Germinal center (tissue), 1 donor: ENCODE measurements at regions not wholly inside any gene's neighbourhood (a gene's known extent, or its start where the extent isn't known, plus 50 kb on each side); places are given as distances from the start of the nearest gene placed in this dataset.
"Not testable (repeated sequence)": the region's sequence is repeated elsewhere in the genome, so short reads cannot be mapped to it uniquely, and the experiment has no call there.

ENCODE experiments used
- DNase-seq: peaks from one replicate; pipeline ENCODE4 v3.0.0; 2012; ENCODE audit warnings: mixed read lengths, low spot score

DNA sequence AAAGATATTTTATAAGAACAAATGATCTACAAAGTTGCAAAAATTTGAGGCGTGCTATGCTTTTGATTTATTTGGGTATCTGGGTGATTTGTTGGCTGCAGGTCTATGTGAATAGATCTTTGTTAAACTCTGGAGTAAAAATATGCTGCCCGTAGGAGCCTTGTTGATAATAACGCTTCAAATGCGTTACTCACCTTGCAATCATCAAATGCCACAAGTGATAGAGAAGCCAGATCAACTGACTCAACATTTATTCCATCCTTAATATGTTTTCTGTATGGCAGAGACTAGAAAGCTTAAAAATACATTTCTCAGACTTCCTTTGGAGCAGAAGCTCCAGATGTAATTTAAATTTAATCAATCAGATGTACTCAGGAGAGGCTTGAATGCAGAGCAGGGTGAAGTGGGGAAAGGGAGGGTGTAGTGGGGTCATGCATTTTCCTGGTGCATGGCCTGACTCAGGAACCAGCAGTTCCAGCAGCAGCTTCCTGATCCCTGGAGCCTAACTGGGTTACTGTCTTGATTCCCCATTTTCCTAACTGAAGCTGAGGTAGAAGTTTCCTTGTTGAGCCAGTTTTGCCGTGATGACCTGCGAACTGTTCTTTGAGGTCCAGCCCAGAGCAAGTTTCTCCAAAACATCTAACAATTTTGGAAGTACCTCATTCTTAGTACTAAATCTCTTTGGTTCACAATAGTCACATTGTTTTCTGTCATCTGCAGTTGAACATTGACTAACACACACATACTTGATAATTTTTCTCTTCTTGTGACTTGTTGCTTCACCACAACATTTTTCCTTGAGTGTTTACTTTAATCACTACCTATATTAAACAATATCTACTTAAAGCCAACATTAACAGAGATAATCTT is 284.7 kb upstream of the CWC22 start:
- DNase-seq = no peak

DNA sequence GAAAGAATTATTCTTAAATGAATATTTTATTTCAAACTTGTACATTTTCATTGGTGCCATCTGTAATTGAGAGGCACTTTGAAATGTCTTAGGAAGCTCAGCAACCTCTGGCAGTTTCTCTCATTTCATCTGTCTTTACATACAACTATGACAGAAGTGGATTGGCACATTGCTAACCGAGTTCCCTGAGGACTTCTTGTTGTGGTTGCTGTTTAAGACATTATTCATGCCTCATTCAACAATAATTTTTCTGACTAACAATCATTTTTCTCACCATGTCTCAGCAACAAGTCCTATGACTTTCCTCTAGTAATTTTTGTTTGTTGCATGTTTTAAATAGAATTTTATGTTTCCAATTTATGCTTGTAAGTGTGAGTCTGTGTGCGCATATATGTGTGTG is 284.0 kb upstream of the CWC22 start:
- no peak for DNase-seq

DNA sequence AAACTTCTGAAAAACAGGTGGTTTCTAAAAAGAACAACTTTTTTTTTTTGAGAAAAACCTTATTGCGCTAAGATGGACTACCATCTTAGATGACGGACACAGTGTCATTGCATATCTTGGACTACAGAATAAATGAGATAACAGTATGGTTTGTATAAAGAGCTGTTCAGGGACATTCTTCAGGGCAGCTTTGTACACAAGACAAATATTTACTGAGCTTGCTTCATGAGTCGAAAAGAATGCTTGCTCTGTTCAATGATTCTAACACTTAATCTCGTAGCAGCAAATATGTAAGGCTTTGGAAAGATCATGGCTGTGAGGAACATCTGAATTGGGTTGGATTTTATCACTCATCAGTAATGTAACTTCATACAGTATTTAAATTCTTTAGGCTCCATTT is 282.5 kb upstream of the CWC22 start:
- DNase-seq = no peak

DNA sequence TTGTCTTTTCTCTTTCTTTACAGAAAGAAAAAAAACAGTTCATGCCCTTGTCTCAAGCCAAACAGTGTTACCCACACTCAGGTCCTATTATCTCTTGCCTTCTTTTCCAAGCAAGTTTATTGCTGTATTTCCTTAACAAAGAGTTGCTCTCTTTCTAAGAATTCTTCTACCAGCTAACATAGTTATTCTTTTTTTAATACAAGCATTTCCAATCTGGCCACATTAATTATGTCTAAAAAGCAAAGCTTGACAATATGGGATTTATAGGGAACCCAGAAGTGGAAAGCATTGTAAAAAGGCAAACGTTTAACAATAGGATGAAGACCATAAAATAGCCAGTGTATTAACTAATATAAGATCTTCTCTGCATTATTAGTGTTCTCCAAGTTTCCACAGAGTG is 272.5 kb upstream of the CWC22 start:
- no peak for DNase-seq

DNA sequence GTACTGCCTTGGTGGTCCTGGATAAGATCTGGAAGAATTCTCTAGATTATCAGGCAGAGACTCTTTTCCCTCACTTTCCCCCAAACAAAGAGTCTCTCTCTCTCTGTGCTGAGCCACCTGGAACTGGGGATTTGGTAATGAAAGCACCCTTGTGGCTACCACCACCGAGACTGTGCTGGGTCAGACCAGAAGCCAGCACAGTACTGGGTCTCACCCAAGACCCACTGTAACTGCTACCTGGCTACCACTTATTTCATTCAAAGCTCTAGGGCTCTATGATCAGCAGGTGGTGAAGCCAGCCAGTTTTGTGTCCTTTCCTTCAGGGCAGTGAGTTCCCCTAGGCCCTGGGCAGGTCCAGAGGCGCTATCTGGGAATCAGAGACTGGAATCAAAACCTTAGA is 269.6 kb upstream of the CWC22 start:
- DNase-seq = no peak

DNA sequence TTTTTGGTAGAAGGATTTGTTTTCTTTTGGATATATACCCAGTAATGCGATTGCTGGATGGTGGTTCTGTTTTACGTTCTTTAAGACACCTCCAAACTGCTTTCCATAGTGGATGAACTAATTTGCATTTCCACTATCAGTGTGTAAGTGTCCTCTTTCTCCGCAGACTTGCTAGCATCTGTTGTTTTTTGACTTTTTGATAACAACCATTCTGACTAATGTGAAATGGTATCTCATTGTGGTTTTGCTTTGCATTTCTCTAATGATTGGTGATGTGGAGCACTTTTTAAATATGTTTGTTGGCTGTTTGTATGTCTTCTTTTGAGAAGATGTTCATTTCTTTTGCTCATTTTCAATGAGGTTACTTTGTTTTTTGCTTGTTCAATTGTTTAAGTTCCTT is 260.9 kb upstream of the CWC22 start:
- no peak for DNase-seq

DNA sequence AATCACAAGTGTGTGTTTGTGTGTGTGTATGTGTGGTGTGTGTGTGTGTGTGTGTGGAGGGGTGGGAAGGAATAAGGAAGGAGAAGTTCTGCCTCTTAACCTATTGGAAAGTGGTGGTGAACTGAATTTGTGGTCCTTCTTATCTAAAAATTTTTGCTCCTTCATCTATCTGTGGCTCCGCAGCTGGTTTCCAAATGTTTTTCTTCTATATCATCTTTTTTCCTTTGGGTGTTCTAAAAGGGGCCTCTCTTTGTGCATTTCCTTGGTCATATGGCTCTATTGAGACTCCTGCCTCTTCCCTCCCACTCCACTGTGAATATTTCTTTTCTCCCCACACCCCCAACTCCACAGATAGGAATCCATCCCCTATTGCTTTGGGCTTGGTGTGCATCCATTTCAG is 254.9 kb upstream of the CWC22 start:
- DNase-seq = no peak

DNA sequence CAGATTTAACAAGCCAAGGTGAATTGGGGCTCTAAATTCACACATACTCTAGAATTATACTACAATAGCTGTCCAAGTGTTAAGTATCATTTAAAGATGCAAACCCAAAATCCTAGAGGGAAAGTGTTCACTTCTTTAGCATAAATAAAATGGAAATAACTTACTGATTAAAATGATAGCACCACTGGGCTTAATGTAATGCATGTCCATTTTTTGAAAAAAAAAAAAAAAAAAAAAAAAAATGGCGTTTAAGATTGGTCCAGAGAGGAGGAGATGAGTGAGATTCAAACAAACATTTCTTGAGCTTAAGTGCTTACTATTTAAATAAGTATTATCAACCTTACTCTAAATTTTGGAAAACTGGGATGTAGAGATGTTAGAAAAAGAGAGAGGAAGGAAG is 251.5 kb upstream of the CWC22 start:
- no peak for DNase-seq

DNA sequence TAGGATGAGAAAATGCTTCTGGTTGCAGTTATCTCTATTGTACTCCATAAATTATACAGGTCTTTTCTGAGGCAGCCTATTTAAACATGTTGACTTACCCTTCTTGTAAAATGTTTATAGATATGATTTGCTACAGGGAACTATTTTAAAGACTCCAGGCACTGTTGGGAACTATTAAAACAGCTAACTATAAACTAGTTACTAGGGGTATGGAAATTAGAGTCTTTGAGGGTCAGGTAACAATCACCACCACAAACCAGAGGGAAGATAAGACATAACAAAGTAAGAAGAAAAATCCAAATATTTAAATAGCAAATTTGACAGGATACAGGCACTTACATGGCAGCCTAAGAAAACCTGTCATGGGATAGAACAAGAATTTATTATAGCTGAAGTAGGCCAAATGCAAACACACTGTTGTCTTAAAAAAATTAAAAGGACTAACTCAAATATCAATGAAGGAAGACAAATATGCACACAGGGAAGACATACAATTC is 251.0 kb upstream of the CWC22 start:
- no peak for DNase-seq

DNA sequence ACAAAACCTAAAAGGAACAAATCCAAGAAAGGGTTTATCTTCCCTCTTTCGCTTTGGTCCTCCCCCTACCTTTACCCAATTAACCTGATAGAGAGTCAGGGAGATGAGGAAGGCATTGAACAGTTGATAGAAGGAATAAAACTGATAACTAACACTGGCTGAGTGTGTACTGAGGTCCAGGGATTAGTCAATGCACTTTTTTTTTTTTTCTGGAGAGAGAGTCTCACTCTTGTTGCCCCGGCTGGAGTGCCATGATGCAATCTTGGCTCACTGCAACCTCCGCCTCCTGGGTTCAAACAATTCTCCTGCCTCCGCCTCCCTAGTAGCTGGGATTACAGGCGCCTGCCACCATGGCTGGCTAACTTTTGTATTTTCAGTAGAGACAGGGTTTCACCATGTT is 250.2 kb upstream of the CWC22 start:
- no peak for DNase-seq

DNA sequence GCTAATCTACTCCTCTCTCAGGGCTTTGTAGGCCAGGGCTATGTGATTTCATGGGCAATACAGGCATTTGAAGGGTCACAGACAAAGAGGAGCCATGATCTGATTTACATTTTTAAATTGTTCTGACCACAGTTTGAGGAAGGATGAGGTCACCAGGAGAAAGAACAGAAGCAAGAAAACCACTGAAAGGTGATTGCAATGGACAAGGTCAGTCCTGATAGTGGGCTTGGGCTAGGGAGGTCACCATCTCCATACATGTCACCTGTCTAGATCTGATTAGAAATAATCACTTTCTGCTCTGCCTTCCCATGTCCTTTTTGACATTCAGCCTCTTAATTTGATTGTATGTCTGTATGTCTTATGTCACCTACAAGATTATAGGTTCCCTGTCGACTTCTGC is 248.9 kb upstream of the CWC22 start:
- DNase-seq = no peak

DNA sequence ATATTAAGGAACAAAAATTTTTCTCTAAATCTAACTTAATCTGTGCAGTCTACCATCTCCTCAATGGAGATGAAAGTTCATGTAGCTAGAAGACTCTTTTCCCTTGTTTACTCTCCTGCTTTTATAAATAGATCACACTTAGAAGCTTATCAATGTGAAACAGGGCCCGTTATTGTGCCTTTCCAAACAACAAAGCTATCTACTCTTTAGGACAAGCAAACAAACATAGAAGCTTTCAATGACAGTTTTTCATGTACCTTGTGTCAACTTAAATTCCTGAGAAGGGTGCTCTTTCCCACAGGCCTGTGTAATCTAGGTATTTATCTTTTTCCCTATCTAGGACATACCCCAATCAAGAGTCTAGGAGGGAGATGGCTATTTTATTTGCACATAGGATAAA is 247.8 kb upstream of the CWC22 start:
- no peak for DNase-seq

DNA sequence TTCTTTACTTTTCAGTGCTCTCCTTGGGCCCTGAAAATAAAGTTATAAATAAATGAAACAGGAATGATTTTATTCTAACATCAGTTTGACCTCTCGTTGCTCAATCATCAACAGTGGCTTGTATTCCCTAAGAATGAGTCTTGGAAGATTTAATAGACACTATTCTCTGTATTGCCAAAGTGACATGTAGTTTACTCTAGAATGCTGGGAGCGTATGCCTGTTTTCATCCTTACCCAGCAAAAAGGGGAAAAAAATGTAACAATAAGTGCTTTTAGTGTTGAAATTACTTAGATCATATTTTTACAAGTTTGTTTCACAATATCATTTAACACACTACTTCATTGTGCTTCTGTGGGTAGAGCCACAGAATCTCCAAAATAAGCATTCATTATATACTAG is 240.6 kb upstream of the CWC22 start:
- no peak for DNase-seq

DNA sequence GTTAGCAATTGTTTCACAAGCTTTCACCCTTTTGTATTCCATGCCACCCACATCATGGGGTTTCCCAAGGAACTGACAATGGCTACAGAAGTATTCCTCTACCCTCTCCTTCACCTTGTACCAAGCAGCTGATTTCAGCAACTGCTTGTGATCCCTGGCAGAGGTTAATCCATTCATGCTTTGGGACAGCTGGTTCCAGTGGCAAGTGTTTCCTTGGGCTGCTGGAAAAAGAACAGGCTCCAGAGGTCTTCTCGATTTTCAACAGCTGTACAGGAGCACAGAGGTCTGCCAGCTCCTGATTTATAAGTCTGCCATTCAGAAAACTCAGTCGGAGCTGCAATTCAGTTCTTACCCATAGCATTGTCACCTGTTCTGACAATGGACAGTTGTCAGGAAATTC is 239.2 kb upstream of the CWC22 start:
- DNase-seq = no peak

DNA sequence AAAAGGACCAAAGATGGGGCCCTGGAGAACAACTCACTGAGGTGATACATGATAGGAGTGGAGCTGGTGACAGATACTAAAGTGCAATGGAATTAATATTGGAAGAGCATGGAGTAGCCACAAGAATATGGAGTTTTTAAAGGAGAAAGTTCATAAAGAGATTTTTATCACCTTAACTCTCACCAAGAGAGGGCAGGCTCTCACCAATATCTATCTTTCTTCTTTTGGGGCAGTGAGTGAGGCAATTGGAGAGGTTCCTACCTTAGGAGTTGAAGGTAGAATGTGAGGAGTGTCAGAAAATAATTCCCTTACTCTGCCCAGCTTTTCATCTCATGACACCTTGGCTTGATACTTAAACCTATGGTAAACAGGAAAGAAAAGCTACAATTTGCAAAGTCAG is 233.7 kb upstream of the CWC22 start:
- no peak for DNase-seq

DNA sequence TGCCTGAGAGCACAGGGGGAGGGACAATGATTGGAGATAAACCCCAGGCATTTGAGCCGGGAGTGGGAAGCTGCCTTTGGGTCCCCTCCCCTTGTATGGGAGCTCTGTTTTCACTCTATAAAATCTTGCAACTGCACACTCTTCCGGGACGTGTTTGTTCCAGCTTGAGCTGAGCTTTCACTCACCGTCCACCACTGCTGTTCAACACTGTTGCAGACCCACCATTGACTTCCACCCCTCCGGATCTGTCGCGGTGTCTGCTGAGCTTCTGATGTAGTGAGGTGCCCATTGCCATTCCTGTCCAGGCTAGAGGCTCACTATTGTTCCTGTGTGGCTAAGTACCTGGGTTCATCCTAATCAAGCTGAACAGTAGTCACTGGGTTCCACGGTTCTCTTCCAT is 231.6 kb upstream of the CWC22 start:
- no peak for DNase-seq

DNA sequence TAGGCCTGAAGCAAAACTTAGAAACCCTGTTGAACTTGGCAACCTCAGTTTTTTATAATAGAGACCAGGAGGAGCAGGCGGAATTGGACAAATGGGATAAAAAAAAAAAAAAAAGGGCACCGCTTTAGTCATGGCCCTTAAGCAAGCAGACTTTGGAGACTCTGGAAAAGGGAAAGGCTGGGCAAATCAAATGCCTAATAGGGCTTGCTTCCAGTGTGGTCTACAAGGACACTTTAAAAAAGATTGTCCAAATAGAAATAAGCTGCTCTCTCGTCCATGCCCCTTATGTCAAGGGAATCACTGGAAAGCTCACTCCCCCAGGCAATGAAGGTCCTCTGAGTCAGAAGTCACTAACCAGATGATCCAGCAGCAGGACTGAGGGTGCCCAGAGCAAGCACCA is 229.0 kb upstream of the CWC22 start:
- DNase-seq = not testable (repeated sequence)

DNA sequence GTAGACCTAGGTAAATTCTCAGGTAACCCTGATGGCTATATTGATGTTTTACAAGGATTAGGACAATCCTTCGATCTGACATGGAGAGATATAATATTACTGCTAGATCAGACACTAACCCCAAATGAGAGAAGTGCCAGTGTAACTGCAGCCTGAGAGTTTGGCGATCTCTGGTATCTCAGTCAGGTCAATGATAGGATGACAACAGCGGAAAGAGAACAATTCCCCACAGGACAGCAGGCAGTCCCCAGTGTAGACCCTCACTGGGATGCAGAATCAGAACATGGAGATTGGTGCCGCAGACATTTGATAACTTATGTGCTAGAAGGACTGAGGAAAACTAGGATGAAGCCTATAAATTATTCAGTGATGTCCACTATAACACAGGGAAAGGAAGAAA is 228.4 kb upstream of the CWC22 start:
- DNase-seq = not testable (repeated sequence)

DNA sequence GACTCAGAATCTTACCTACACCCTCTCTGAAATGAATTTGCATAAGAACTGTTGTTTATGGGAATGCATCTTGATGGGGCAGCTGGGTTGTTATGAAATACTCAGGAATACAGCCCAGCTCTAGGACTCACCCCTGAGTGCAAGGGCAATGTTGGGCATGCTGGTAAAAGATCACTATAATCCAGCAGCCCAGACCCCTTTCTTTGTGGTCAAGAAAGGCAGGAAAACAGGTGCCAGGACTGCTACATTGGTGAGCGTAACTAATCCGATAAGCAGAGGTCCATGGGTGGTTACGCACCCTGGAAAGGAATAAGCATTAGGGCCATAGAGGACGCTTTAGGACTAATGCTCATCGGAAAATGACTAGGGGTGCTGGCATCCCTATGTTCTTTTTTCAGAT is 227.9 kb upstream of the CWC22 start:
- not testable (repeated sequence) for DNase-seq

DNA sequence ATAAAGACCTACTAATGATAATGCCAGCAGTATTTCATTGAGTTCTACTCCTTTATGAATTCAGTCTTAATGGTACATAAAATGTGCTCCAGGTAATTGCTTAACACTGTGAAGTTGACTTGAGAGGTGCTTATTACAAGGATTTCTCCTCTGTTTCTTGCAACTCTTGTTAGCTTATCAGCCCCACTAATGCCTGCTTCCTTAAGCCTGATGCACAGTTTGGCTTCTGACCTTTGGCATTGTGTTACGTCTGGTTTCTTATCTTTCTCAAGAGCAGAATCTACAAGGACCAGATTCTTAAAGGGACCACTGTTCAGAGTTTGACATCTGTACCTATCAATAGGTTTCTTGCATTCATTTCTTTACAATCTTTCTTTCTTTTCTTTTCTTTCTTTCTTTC is 223.9 kb upstream of the CWC22 start:
- no peak for DNase-seq

DNA sequence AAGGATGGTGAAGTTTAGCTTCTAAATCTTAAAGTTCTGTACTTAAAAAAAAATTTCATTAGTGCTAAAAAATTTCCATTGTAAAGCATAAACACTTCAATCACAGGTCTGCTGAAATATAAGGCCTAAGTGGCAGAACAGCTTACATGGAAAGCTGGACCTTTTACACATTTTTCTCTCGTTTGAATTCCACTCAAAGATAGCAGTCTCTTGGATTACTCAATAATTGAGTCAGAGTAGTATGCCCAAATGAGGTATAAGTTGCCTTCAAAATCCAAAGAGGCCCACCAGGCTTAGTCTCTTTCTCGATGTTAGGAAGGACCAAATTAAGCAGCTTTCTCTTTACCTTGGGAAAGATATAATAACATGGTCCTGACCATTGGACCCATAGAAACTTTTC is 220.4 kb upstream of the CWC22 start:
- DNase-seq = no peak

DNA sequence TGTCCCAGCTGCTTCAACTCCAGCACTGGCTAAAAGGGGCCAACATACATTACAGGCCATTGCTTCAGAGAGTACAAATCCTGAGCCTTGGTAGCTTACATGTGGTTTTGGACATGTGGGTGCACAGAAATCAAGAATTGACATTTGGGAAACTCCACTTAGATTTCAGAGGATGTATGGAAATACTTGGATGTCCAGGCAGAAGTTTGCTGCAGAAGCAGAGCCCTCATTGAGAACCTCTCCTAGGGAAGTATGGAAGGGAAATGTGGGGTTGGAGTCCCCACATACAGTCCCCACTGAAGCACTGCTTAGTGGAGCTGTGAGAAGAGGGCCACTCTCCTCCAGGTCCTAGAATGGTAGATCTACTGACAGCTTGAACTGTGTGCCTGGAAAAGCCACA is 218.0 kb upstream of the CWC22 start:
- DNase-seq = no peak

DNA sequence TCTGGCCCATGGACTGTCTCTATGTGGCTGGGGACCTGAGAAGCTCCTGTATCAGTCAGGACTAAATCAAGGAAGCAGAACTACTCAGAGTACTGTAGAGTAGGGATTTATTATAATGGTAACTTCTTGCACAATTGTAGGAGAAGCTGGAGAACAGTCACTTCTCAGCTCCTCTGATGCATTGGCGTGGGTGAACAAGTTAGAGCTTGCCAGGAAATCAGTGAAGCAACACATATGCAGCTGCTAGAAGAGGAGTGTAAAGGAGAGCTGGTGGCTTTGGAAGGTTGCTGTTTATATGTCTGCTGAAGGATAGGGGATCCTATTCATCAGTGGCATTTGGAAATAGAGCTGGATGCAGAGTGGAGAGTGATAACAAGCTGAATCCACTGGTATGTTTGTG is 215.5 kb upstream of the CWC22 start:
- no peak for DNase-seq

DNA sequence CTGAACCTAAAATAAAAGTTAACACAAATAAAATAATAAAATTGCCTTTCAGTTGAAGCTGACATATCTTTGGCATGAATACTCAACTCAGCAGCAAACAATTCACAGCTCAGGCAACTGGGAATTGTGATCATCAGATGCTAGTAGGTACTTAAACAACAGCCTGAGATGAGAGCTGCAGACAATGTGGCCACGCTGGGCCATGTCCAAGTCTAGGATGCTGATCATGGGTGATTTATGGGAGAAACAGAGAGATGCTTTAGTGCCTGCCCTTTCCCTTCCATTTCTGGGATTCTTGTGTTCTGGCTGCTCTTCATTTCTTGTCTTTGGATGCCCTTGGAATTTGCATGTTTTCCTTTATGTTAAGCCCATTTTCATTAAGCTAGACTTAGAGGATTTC is 212.4 kb upstream of the CWC22 start:
- DNase-seq = no peak
